Aorta (tissue), 5 donors: ENCODE measurements at regions not wholly inside any gene's neighbourhood (a gene's known extent, or its start where the extent isn't known, plus 50 kb on each side); places are given as distances from the start of the nearest gene placed in this dataset.
"Not testable (repeated sequence)": the region's sequence is repeated elsewhere in the genome, so short reads cannot be mapped to it uniquely, and the experiment has no call there.

ENCODE experiments used
- ATAC-seq: fragments of 200-7000 bp; cut with Tn5 transposase; one replicate; pipeline ENCODE4 v1.9.1; 2022; ENCODE audit warnings: moderate library complexity; ENCODE audit not compliant: low FRiP score
- DNase-seq, 2 donors: peaks; one replicate each; pipeline ENCODE4 v3.0.0-alpha.2; 2020
- H3K27ac ChIP-seq, 2 donors: one replicate each; pipeline ENCODE4 v1.5.1; 2013; ENCODE audit warnings: low read length in 2 of 2, mild to moderate bottlenecking in 2 of 2, moderate library complexity in 2 of 2, control low read depth in 1 of 2, inconsistent platforms in 1 of 2, low read depth in 1 of 2
- H3K27me3 ChIP-seq, 2 donors: one replicate each; pipeline ENCODE4 v1.6.1; 2013; ENCODE audit warnings: control low read depth in 1 of 2, low read length in 1 of 2, mild to moderate bottlenecking in 1 of 2, moderate library complexity in 1 of 2; ENCODE audit not compliant: insufficient read depth in 2 of 2, control insufficient read depth in 1 of 2
- H3K36me3 ChIP-seq, 2 donors: one replicate each; pipeline ENCODE4 v1.6.1; 2013; ENCODE audit warnings: control low read depth in 1 of 2, low read length in 1 of 2, mild to moderate bottlenecking in 1 of 2; ENCODE audit not compliant: insufficient read depth in 2 of 2, control insufficient read depth in 1 of 2
- H3K4me1 ChIP-seq, 2 donors: one replicate each; pipeline ENCODE4 v1.6.1; 2013; ENCODE audit warnings: low read length in 2 of 2, control low read depth in 1 of 2, mild to moderate bottlenecking in 1 of 2, moderate library complexity in 1 of 2; ENCODE audit not compliant: insufficient read depth in 2 of 2, control insufficient read depth in 1 of 2
- H3K4me3 ChIP-seq, 2 donors: one replicate each; pipeline ENCODE4 v1.5.1; 2013; ENCODE audit warnings: low read length in 2 of 2, control low read depth in 1 of 2, mild to moderate bottlenecking in 1 of 2
- H3K9me3 ChIP-seq: one replicate; pipeline ENCODE4 v1.6.1; 2013; ENCODE audit warnings: mild to moderate bottlenecking, low read length; ENCODE audit not compliant: control insufficient read depth
- whole genome bisulfite sequencing, 2 donors: extraction: QIAGEN DNeasy Blood & Tissue Kit; methylation state at CpG; one replicate each; pipeline ENCODE4 v1.1.7; 2013; 5-methylcytosine and 5-hydroxymethylcytosine counted together
- intact Hi-C, 2 donors: fragments of 100-400 bp; cut with DNase I; formaldehyde crosslinking; loops; one replicate each; pipeline versions ENCODE4 v1.14.2 to v1.15.0; 2022
- donor health status: healthy with polysubstance abuse.
- donor health status: Bipolar disorder and iron deficiency.
- donor health status: DM: no; HTN: no; CAD: no.
- donor health status: DM: no; HTN: no; CAD: no.
- donor health status: DM: yes; HTN: yes; CAD: no.

GRCh38 chr20:55354720-55355119 is 650.6 kb downstream of the CBLN4 start:
- DNase-seq (no peak), ATAC-seq (no peak)
- Histone ChIP-seq H3K27me3 (peaks cover 0 to 2% of the 10 kb centered on the region in 2 donors), H3K27ac (no peak overlapping the region), H3K9me3 (no peaks in the 10 kb centered on the region), H3K4me3 (no peak overlapping the region), H3K36me3 (no peaks in the 10 kb centered on the region), H3K4me1 (no peaks in the 10 kb centered on the region)
- intact Hi-C loops: no loop called here
- WGBS, 2 donors: 18 to 31% methylated on average over 3 of the region's 3 CpGs

- Histone ChIP-seq H3K36me3 (no peaks in the 10 kb centered on the region), H3K27ac (no peak overlapping the region), H3K9me3 (no peaks in the 10 kb centered on the region), H3K4me1 (no peaks in the 10 kb centered on the region), H3K4me3 (no peak overlapping the region), H3K27me3 (peaks cover 0 to 2% of the 10 kb centered on the region in 2 donors)
- ATAC-seq: no peak
- intact Hi-C loops: no loop called here
- DNase-seq: no peak
- whole genome bisulfite sequencing, 2 donors: 18 to 48% methylated on average over 1 of the region's 1 CpG
Measured at GRCh38 chr20:55353206-55353605, 652.1 kb downstream of the CBLN4 start.

GRCh38 chr20:55348223-55348622 is 657.1 kb downstream of the CBLN4 start:
- DNase-seq: no peak
- ATAC-seq: no peak
- no peak overlapping the region for H3K27ac ChIP-seq
- WGBS, 2 donors: 74 to 77% methylated on average over 5 of the region's 5 CpGs
- peaks cover 0 to 2% of the 10 kb centered on the region in 2 donors for H3K27me3 ChIP-seq
- H3K9me3 ChIP-seq: no peaks in the 10 kb centered on the region
- no peaks in the 10 kb centered on the region for H3K36me3 ChIP-seq
- H3K4me1 ChIP-seq: no peaks in the 10 kb centered on the region
- intact Hi-C loops: no loop called here
- no peak overlapping the region for H3K4me3 ChIP-seq

GRCh38 chr20:55342822-55343221 is 662.5 kb downstream of the CBLN4 start:
- Histone ChIP-seq H3K27ac (no peak overlapping the region), H3K36me3 (no peaks in the 10 kb centered on the region), H3K27me3 (no peaks in the 10 kb centered on the region), H3K4me1 (no peaks in the 10 kb centered on the region), H3K9me3 (no peaks in the 10 kb centered on the region), H3K4me3 (no peak overlapping the region)
- no peak for DNase-seq
- WGBS, 2 donors: 87 to 90% methylated on average over 3 of the region's 3 CpGs
- intact Hi-C loops: no loop called here
- ATAC-seq: no peak

- intact Hi-C loops: no loop called here
- Histone ChIP-seq H3K9me3 (no peaks in the 10 kb centered on the region), H3K27ac (no peak overlapping the region), H3K4me1 (no peaks in the 10 kb centered on the region), H3K4me3 (no peak overlapping the region), H3K36me3 (no peaks in the 10 kb centered on the region), H3K27me3 (peaks cover 0 to 2% of the 10 kb centered on the region in 2 donors)
- no peak for DNase-seq
- WGBS, 2 donors: 26 to 39% methylated on average over 2 of the region's 2 CpGs
- ATAC-seq: no peak
Measured at GRCh38 chr20:55333798-55334197, 671.5 kb downstream of the CBLN4 start.

GRCh38 chr20:55329108-55329507 is 676.2 kb downstream of the CBLN4 start:
- WGBS, 2 donors: 74 to 82% methylated on average over 4 of the region's 4 CpGs
- ATAC-seq: no peak

GRCh38 chr20:55322745-55323144 is 682.6 kb downstream of the CBLN4 start:
- no peak overlapping the region for H3K27ac ChIP-seq
- no peak overlapping the region for H3K4me3 ChIP-seq
- H3K27me3 ChIP-seq: no peaks in the 10 kb centered on the region
- intact Hi-C loops: no loop called here
- H3K4me1 ChIP-seq: no peaks in the 10 kb centered on the region
- DNase-seq (no peak), ATAC-seq (no peak)
- 63 to 68% methylated on average over 2 of the region's 2 CpGs for WGBS, 2 donors
- H3K36me3 ChIP-seq: no peaks in the 10 kb centered on the region
- no peaks in the 10 kb centered on the region for H3K9me3 ChIP-seq

More at GRCh38 chr20:55329108-55329507, 676.2 kb downstream of the CBLN4 start:
- Histone ChIP-seq H3K9me3 (peaks cover 1% of the 10 kb centered on the region), H3K36me3 (no peaks in the 10 kb centered on the region), H3K27ac (no peak overlapping the region), H3K27me3 (peaks cover 0 to 2% of the 10 kb centered on the region in 2 donors), H3K4me1 (no peaks in the 10 kb centered on the region), H3K4me3 (no peak overlapping the region)
- DNase-seq: no peak
- intact Hi-C loops: no loop called here

- DNase-seq: no peak
- intact Hi-C loops: no loop called here
- no peaks in the 10 kb centered on the region for H3K4me1 ChIP-seq
- no peaks in the 10 kb centered on the region for H3K9me3 ChIP-seq
- no peaks in the 10 kb centered on the region for H3K36me3 ChIP-seq
- H3K27me3 ChIP-seq: no peaks in the 10 kb centered on the region
- no peak overlapping the region for H3K4me3 ChIP-seq
- 29 to 41% methylated on average over 1 of the region's 1 CpG for WGBS, 2 donors
- H3K27ac ChIP-seq: no peak overlapping the region
- ATAC-seq: no peak
Measured at GRCh38 chr20:55316753-55317152, 688.6 kb downstream of the CBLN4 start.

GRCh38 chr20:55310844-55311243 is 694.5 kb downstream of the CBLN4 start:
- H3K4me3 ChIP-seq, H3K9me3 ChIP-seq, ATAC-seq, H3K27me3 ChIP-seq, H3K4me1 ChIP-seq, intact Hi-C loops, H3K27ac ChIP-seq, DNase-seq, H3K36me3 ChIP-seq: not testable (repeated sequence)
